ENCODE measurements at regions not wholly inside any gene's neighbourhood (a gene's known extent, or its start where the extent isn't known, plus 50 kb on each side); places are given as distances from the start of the nearest gene placed in this dataset.

DNA sequence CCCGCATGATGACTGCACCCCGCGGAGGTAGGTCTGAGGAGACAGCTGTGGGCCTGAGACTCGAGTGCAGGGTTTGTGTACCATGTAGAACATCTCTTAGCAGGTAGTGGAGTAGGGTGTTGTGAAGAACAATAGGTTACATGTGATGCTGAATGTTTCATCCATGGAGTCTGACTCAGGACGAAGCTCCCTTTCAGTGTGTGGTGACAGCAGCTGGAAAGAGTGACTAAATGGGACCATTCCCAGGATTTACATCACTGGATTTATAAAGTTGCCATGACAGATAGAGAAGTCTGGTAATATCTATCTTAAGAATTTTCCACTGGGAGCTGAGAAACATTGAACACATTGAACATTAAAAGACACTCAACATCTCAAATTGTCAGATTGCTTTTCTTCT is 259.6 kb upstream of the RGS6 start:
- H3K4me3 ChIP-seq (ENCODE audit: low read length, poor library complexity, severe bottlenecking): no peak overlapping the region
- no peaks in the 10 kb centered on the region for H4K20me1 ChIP-seq (ENCODE audit: insufficient read depth, low read length, poor library complexity, severe bottlenecking)
- H3K9ac ChIP-seq (ENCODE audit: low read depth, low read length, poor library complexity, severe bottlenecking): no peak overlapping the region
- H3K4me1 ChIP-seq (ENCODE audit: insufficient read depth, low read length, poor library complexity, severe bottlenecking): peaks cover 23% of the 10 kb centered on the region
- H2AFZ ChIP-seq (ENCODE audit: low read length): no peak overlapping the region
- no peaks in the 10 kb centered on the region for H3K27me3 ChIP-seq (ENCODE audit: insufficient read depth, low read length, poor library complexity, severe bottlenecking)
- no peaks in the 10 kb centered on the region for H3K9me2 ChIP-seq (replicated peaks; ENCODE audit: low read depth, low read length)
- TF ChIP-seq EZH2phosphoT487 (IDR thresholded peaks at IDR 0.05; ENCODE audit: borderline replicate concordance) (no peak), CTCF (conservative IDR thresholded peaks at IDR 0.05; ENCODE audit: low read length) (no peak)
- no peaks in the 10 kb centered on the region for H3F3A ChIP-seq (ENCODE audit: low read depth)
- H3K4me2 ChIP-seq (ENCODE audit: low read depth, low read length, poor library complexity, severe bottlenecking): no peak overlapping the region
- peaks cover 21% of the 10 kb centered on the region; the same call in 1 of the 2 replicates for H3K36me3 ChIP-seq (ENCODE audit: insufficient read depth, low read length)
- no peaks in the 10 kb centered on the region for H3K79me2 ChIP-seq (ENCODE audit: insufficient read depth, low read length)
- no peaks in the 10 kb centered on the region for H3K9me3 ChIP-seq (ENCODE audit: insufficient read depth, low read depth, low read length)

GRCh38 chr14:71675126-71675899 is 256.9 kb upstream of the RGS6 start:
- Histone ChIP-seq H3K27me3 (ENCODE audit: insufficient read depth, low read length, poor library complexity, severe bottlenecking) (no peaks in the 10 kb centered on the region), H3K9ac (ENCODE audit: low read depth, low read length, poor library complexity, severe bottlenecking) (no peak overlapping the region), H3K4me2 (ENCODE audit: low read depth, low read length, poor library complexity, severe bottlenecking) (no peak overlapping the region), H3K36me3 (ENCODE audit: insufficient read depth, low read length) (peaks cover 21% of the 10 kb centered on the region; the same call in 1 of the 2 replicates), H3K4me1 (ENCODE audit: insufficient read depth, low read length, poor library complexity, severe bottlenecking) (peaks cover 20% of the 10 kb centered on the region), H3K9me2 (replicated peaks; ENCODE audit: low read depth, low read length) (no peaks in the 10 kb centered on the region), H3K79me2 (ENCODE audit: insufficient read depth, low read length) (no peaks in the 10 kb centered on the region), H3K4me3 (ENCODE audit: low read length, poor library complexity, severe bottlenecking) (no peak overlapping the region), H2AFZ (ENCODE audit: low read length) (no peak overlapping the region), H4K20me1 (ENCODE audit: insufficient read depth, low read length, poor library complexity, severe bottlenecking) (no peaks in the 10 kb centered on the region), H3K9me3 (ENCODE audit: insufficient read depth, low read depth, low read length) (no peaks in the 10 kb centered on the region), H3F3A (ENCODE audit: low read depth) (no peaks in the 10 kb centered on the region)
- no peak for TF ChIP-seq CTCF (conservative IDR thresholded peaks at IDR 0.05; ENCODE audit: low read length)
- TF ChIP-seq EZH2phosphoT487 (IDR thresholded peaks at IDR 0.05; ENCODE audit: borderline replicate concordance): no peak

- Histone ChIP-seq H3K4me2 (ENCODE audit: low read depth, low read length, poor library complexity, severe bottlenecking) (no peak overlapping the region), H3K4me1 (ENCODE audit: insufficient read depth, low read length, poor library complexity, severe bottlenecking) (peaks cover 14% of the 10 kb centered on the region), H2AFZ (ENCODE audit: low read length) (no peak overlapping the region), H3K79me2 (ENCODE audit: insufficient read depth, low read length) (no peaks in the 10 kb centered on the region), H3K9ac (ENCODE audit: low read depth, low read length, poor library complexity, severe bottlenecking) (no peak overlapping the region), H3K27me3 (ENCODE audit: insufficient read depth, low read length, poor library complexity, severe bottlenecking) (no peaks in the 10 kb centered on the region), H3K9me2 (replicated peaks; ENCODE audit: low read depth, low read length) (no peaks in the 10 kb centered on the region), H3F3A (ENCODE audit: low read depth) (no peaks in the 10 kb centered on the region), H4K20me1 (ENCODE audit: insufficient read depth, low read length, poor library complexity, severe bottlenecking) (no peaks in the 10 kb centered on the region), H3K4me3 (ENCODE audit: low read length, poor library complexity, severe bottlenecking) (no peak overlapping the region), H3K36me3 (ENCODE audit: insufficient read depth, low read length) (peaks cover 21% of the 10 kb centered on the region; the same call in 1 of the 2 replicates), H3K9me3 (ENCODE audit: insufficient read depth, low read depth, low read length) (no peaks in the 10 kb centered on the region)
- TF ChIP-seq CTCF (conservative IDR thresholded peaks at IDR 0.05; ENCODE audit: low read length): no peak
- no peak for TF ChIP-seq EZH2phosphoT487 (IDR thresholded peaks at IDR 0.05; ENCODE audit: borderline replicate concordance)
These were observed 256.3 kb upstream of the RGS6 start for GRCh38 chr14:71675900-71676287.

Data from Loucy (cell line).